ENCODE measurements at regions not wholly inside any gene's neighbourhood (a gene's known extent, or its start where the extent isn't known, plus 50 kb on each side); places are given as distances from the start of the nearest gene placed in this dataset.
A peak's percentile ranks its signal among the peaks of the same experiment; 100 is the strongest.

DNA sequence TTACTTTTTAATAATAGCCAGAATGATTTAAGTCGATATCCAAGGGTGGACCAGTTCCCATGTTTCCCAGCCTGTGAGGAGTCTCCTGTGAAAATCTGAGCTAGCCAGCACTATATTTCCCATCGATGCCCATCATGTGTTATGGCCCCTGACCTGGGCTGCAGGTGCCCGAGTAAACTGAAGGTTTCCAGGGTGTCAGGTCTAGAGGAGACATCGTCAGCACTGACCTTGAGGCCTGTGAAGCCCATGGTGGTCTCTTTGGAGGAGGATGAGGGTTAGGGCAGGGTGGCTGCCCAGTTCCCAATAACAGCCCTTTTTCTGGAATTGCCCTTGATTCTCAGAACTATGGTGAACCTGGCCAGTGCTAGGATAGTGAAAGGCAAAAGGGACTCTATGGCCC is 63.0 kb upstream of the TOP1 start:
- Histone ChIP-seq H3K4me1 (ENCODE audit: control insufficient read depth in 5 of 5, insufficient read depth in 5 of 5, low read length in 5 of 5) (peaks cover 0 to 13% (median 0%) of the 10 kb centered on the region in 5 donors), H3K27me3 (ENCODE audit: control insufficient read depth in 3 of 3, insufficient read depth in 3 of 3, low read length in 2 of 3) (no peaks in the 10 kb centered on the region), H3K9me3 (ENCODE audit: control insufficient read depth in 4 of 4, insufficient read depth in 3 of 4, low read length in 3 of 4) (no peaks in the 10 kb centered on the region), H3K27ac (ENCODE audit: low read depth in 1 of 2, low read length in 1 of 2) (no peak overlapping the region), H3K4me3 (no peak overlapping the region), H3K36me3 (ENCODE audit: control insufficient read depth in 4 of 4, insufficient read depth in 4 of 4, low read length in 4 of 4) (no peaks in the 10 kb centered on the region), H3K9ac (ENCODE audit: insufficient read depth in 1 of 2, low read length in 2 of 2) (no peak overlapping the region)
- 95% methylated on average over 4 of the region's 4 CpGs for WGBS, 2 donors
- no peak for ATAC-seq (ENCODE audit: insufficient read depth, low FRiP score)
- TF ChIP-seq, protein P1, sequence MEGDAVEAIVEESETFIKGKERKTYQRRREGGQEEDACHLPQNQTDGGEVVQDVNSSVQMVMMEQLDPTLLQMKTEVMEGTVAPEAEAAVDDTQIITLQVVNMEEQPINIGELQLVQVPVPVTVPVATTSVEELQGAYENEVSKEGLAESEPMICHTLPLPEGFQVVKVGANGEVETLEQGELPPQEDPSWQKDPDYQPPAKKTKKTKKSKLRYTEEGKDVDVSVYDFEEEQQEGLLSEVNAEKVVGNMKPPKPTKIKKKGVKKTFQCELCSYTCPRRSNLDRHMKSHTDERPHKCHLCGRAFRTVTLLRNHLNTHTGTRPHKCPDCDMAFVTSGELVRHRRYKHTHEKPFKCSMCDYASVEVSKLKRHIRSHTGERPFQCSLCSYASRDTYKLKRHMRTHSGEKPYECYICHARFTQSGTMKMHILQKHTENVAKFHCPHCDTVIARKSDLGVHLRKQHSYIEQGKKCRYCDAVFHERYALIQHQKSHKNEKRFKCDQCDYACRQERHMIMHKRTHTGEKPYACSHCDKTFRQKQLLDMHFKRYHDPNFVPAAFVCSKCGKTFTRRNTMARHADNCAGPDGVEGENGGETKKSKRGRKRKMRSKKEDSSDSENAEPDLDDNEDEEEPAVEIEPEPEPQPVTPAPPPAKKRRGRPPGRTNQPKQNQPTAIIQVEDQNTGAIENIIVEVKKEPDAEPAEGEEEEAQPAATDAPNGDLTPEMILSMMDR (IDR thresholded peaks at IDR 0.05; ENCODE audit: control extremely low read depth, extremely low read depth), result no peak
- no peak for DNase-seq

DNA sequence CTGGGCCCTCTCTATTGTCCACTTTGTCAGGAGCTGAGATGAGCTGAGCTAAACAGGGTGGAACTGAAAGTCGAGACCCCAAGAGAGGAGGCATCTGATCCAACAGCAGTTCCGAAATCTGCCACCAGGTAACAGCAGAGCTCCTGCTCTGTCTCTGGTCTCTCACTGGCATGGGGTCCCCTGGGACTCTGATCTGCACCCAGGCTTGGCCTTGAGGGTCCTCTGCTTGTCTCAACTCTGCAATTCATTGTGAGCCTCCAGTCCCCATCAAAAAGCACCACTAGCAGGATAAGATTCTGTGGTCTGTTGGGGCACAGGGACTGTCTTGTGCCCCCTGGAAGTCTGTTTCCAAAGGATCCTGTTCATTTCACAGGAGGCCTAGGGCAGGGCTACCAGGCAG is 62.5 kb upstream of the TOP1 start:
- TF ChIP-seq, protein P1 (IDR thresholded peaks at IDR 0.05; ENCODE audit: control extremely low read depth, extremely low read depth), result no peak
- peak in 1 of 3 donors; percentile 6 for DNase-seq
- H3K27me3 ChIP-seq (ENCODE audit: control insufficient read depth in 3 of 3, insufficient read depth in 3 of 3, low read length in 2 of 3), result no peaks in the 10 kb centered on the region
- 82 to 86% methylated on average over 2 of the region's 2 CpGs for WGBS, 2 donors
- H3K9me3 ChIP-seq (ENCODE audit: control insufficient read depth in 4 of 4, insufficient read depth in 3 of 4, low read length in 3 of 4), result no peaks in the 10 kb centered on the region
- no peak overlapping the region for H3K27ac ChIP-seq (ENCODE audit: low read depth in 1 of 2, low read length in 1 of 2)
- H3K4me1 ChIP-seq (ENCODE audit: control insufficient read depth in 5 of 5, insufficient read depth in 5 of 5, low read length in 5 of 5), result peaks cover 0 to 13% (median 0%) of the 10 kb centered on the region in 5 donors
- ATAC-seq (ENCODE audit: insufficient read depth, low FRiP score), result no peak
- H3K9ac ChIP-seq (ENCODE audit: insufficient read depth in 1 of 2, low read length in 2 of 2), result no peak overlapping the region
- H3K4me3 ChIP-seq, result no peak overlapping the region
- no peaks in the 10 kb centered on the region for H3K36me3 ChIP-seq (ENCODE audit: control insufficient read depth in 4 of 4, insufficient read depth in 4 of 4, low read length in 4 of 4)

DNA sequence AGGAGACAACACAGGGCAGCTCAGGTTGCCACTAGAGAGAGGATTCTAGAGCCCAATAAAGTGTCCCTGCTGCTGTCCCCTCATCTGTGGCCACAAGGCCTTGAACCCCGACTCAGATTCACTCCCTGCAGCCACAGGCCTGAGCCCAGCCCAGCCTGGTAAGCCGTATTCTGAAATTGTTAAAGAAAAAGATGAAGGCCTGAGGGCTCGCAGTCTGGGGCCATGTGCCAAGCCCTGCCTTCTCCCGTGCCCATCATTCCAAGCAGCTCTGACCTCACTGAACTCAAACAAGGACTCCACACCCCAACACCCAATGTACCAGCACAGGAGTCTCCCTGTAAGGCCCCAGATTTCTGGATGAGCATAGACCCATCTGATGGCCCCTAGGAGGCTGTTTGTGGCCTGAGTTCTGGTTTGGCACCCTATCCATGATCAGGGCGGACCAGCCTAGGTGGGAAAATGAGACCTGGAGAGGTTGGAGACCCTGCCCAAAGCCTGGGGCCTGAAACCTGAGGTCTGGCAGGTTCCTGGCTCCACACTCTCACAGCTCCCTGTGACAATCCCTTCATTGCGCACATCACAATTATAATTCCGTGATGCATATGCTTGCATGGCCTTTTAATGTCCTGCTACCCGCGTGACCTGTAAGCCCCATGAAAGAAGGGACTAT is 62.0 kb upstream of the TOP1 start:
- Histone ChIP-seq H3K27me3 (ENCODE audit: control insufficient read depth in 3 of 3, insufficient read depth in 3 of 3, low read length in 2 of 3) (no peaks in the 10 kb centered on the region), H3K9ac (ENCODE audit: insufficient read depth in 1 of 2, low read length in 2 of 2) (no peak overlapping the region), H3K4me1 (ENCODE audit: control insufficient read depth in 5 of 5, insufficient read depth in 5 of 5, low read length in 5 of 5) (peaks cover 0 to 13% (median 0%) of the 10 kb centered on the region in 5 donors), H3K9me3 (ENCODE audit: control insufficient read depth in 4 of 4, insufficient read depth in 3 of 4, low read length in 3 of 4) (no peaks in the 10 kb centered on the region), H3K36me3 (ENCODE audit: control insufficient read depth in 4 of 4, insufficient read depth in 4 of 4, low read length in 4 of 4) (no peaks in the 10 kb centered on the region), H3K27ac (ENCODE audit: low read depth in 1 of 2, low read length in 1 of 2) (no peak overlapping the region), H3K4me3 (no peak overlapping the region)
- ATAC-seq (ENCODE audit: insufficient read depth, low FRiP score) (no peak), DNase-seq (peak in 1 of 3 donors; percentile 8)
- WGBS, 2 donors, result 92 to 96% methylated on average over 9 of the region's 9 CpGs
- TF ChIP-seq, protein P1 (IDR thresholded peaks at IDR 0.05; ENCODE audit: control extremely low read depth, extremely low read depth), result no peak

DNA sequence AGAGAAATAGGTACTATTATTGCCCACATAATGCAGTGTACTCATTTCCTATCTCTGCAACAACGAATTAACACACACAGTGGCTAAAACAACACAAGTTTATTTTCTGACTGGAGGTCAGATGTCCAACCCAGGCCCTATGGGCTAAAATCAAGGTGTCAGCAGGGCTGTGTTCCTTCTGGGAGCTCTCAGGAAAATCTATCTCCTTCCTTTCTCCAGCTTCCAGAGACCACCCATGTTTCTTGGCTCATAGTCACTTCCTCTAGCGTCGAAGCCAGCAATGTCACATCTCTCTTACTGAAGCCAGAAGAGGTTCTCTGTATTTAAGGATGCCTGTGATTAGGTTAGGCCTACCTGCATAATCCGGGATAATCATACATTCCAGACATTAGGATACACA is 60.9 kb upstream of the TOP1 start:
- WGBS, 2 donors, result 52 to 86% methylated on average over 4 of the region's 4 CpGs
- H3K4me3 ChIP-seq, result no peak overlapping the region
- H3K36me3 ChIP-seq (ENCODE audit: control insufficient read depth in 4 of 4, insufficient read depth in 4 of 4, low read length in 4 of 4), result no peaks in the 10 kb centered on the region
- H3K27ac ChIP-seq (ENCODE audit: low read depth in 1 of 2, low read length in 1 of 2), result no peak overlapping the region
- peak; percentile 59 to 85 (median 65) for DNase-seq
- no peak overlapping the region for H3K9ac ChIP-seq (ENCODE audit: insufficient read depth in 1 of 2, low read length in 2 of 2)
- ATAC-seq (ENCODE audit: insufficient read depth, low FRiP score), result no peak
- peaks cover 0 to 13% (median 0%) of the 10 kb centered on the region in 5 donors for H3K4me1 ChIP-seq (ENCODE audit: control insufficient read depth in 5 of 5, insufficient read depth in 5 of 5, low read length in 5 of 5)
- H3K27me3 ChIP-seq (ENCODE audit: control insufficient read depth in 3 of 3, insufficient read depth in 3 of 3, low read length in 2 of 3), result no peaks in the 10 kb centered on the region
- TF ChIP-seq, protein P1 (IDR thresholded peaks at IDR 0.05; ENCODE audit: control extremely low read depth, extremely low read depth), result no peak
- H3K9me3 ChIP-seq (ENCODE audit: control insufficient read depth in 4 of 4, insufficient read depth in 3 of 4, low read length in 3 of 4), result no peaks in the 10 kb centered on the region
